Prostate gland (tissue), 2 donors: ENCODE measurements at regions not wholly inside any gene's neighbourhood (a gene's known extent, or its start where the extent isn't known, plus 50 kb on each side); places are given as distances from the start of the nearest gene placed in this dataset.

Source experiments
- DNase-seq: peaks from one replicate; pipeline ENCODE4 v3.0.0-alpha.2; 2019; ENCODE audit warnings: low spot score
- H3K27ac ChIP-seq, 2 donors: fragments of 200-600 bp; sonication (generic); 2 replicates each; pipeline ENCODE4 v1.5.1; 2017 to 2019
- H3K27me3 ChIP-seq: fragments of 200-600 bp; sonication (generic); replicated peaks from 2 replicates; pipeline ENCODE4 v1.5.1; 2019; ENCODE audit not compliant: insufficient read depth
- H3K36me3 ChIP-seq, 2 donors: fragments of 200-600 bp; sonication (generic); 1 replicate in 1 of 2; 2 replicates in 1 of 2; pipeline versions ENCODE4 v1.5.1 to v1.8.1; 2017 to 2019
- H3K4me1 ChIP-seq: fragments of 200-600 bp; sonication (generic); replicated peaks from 2 replicates; pipeline ENCODE4 v1.5.1; 2019
- H3K4me3 ChIP-seq, 2 donors: fragments of 200-600 bp; sonication (generic); 2 replicates each; pipeline ENCODE4 v1.5.1; 2017 to 2019
- H3K9me3 ChIP-seq: fragments of 200-600 bp; sonication (generic); 2 replicates; pipeline ENCODE4 v1.5.1; 2017
- CTCF ChIP-seq, 4 experiments: fragments of 200-600 bp in 2 of 4; fragments of 450-650 bp in 2 of 4; sonication (generic) in 2 of 4; IDR thresholded peaks; 1 replicate in 3 of 4; 2 replicates in 1 of 4; pipeline ENCODE4 v1.5.1; 2016 to 2019; ENCODE audit warnings: antibody characterized with exemption in 4 of 4, mild to moderate bottlenecking in 2 of 4, moderate library complexity in 2 of 4
- POLR2A ChIP-seq: fragments of 450-650 bp; IDR thresholded peaks from one replicate; pipeline ENCODE4 v1.6.1; 2016; ENCODE audit warnings: antibody characterized with exemption, mild to moderate bottlenecking
- POLR2AphosphoS5 ChIP-seq: sonication (generic); formaldehyde crosslinking; IDR thresholded peaks from one replicate; pipeline ENCODE4 v1.6.1; 2017; ENCODE audit warnings: antibody characterized with exemption
- WGBS: methylation state at CpG from one replicate; pipeline ENCODE4 v1.1.5; 2018; 5-methylcytosine and 5-hydroxymethylcytosine counted together
- intact Hi-C: fragments of 100-400 bp; cut with DNase I; formaldehyde crosslinking; loops from one replicate; pipeline ENCODE4 v1.14.2; 2022

- Histone ChIP-seq H3K9me3 (no peaks in the 10 kb centered on the region), H3K4me1 (no peaks in the 10 kb centered on the region), H3K27me3 (no peaks in the 10 kb centered on the region), H3K36me3 (no peaks in the 10 kb centered on the region), H3K4me3 (no peak overlapping the region), H3K27ac (no peak overlapping the region)
- WGBS = 15% methylated on average over 7 of the region's 7 CpGs
- no peak for DNase-seq
- intact Hi-C loops = no loop called here
- TF ChIP-seq POLR2AphosphoS5 = no peak
- peak in 3 of 4 experiments; percentile 55 to 75 (median 65) for TF ChIP-seq CTCF (IDR thresholded peaks at IDR 0.05)
- no peak for TF ChIP-seq POLR2A
Observed at GRCh38 chr11:96464700-96465307, 75.0 kb downstream of the JRKL start.

GRCh38 chr11:96465512-96465911, 75.7 kb downstream of the JRKL start:
- intact Hi-C loops = no loop called here
- DNase-seq = no peak
- Histone ChIP-seq H3K4me3 (no peak overlapping the region), H3K4me1 (no peaks in the 10 kb centered on the region), H3K36me3 (no peaks in the 10 kb centered on the region), H3K27ac (no peak overlapping the region), H3K9me3 (no peaks in the 10 kb centered on the region), H3K27me3 (no peaks in the 10 kb centered on the region)
- TF ChIP-seq CTCF (IDR thresholded peaks at IDR 0.05) (no peak), POLR2AphosphoS5 (no peak), POLR2A (no peak)
- WGBS = 42% methylated on average over 3 of the region's 3 CpGs

GRCh38 chr11:96466607-96467006, 76.8 kb downstream of the JRKL start:
- Histone ChIP-seq H3K9me3 (no peaks in the 10 kb centered on the region), H3K4me3 (no peak overlapping the region), H3K36me3 (no peaks in the 10 kb centered on the region), H3K4me1 (no peaks in the 10 kb centered on the region), H3K27ac (no peak overlapping the region), H3K27me3 (no peaks in the 10 kb centered on the region)
- no peak for TF ChIP-seq CTCF (IDR thresholded peaks at IDR 0.05)
- TF ChIP-seq POLR2A = no peak
- no peak for TF ChIP-seq POLR2AphosphoS5
- 98% methylated on average over 2 of the region's 2 CpGs for WGBS
- intact Hi-C loops = no loop called here
- no peak for DNase-seq

- no peak for TF ChIP-seq CTCF (IDR thresholded peaks at IDR 0.05)
- TF ChIP-seq POLR2A = no peak
- no peak for TF ChIP-seq POLR2AphosphoS5
- H3K9me3 ChIP-seq = no peaks in the 10 kb centered on the region
- H3K4me1 ChIP-seq = no peaks in the 10 kb centered on the region
- H3K4me3 ChIP-seq = no peak overlapping the region
- intact Hi-C loops = no loop called here
- no peak overlapping the region for H3K27ac ChIP-seq
- 58% methylated on average over 3 of the region's 3 CpGs for WGBS
- H3K27me3 ChIP-seq = no peaks in the 10 kb centered on the region
- no peaks in the 10 kb centered on the region for H3K36me3 ChIP-seq
- no peak for DNase-seq
Observed at GRCh38 chr11:96469776-96470175, 80.0 kb downstream of the JRKL start.

GRCh38 chr11:96470521-96470920, 80.7 kb downstream of the JRKL start:
- intact Hi-C loops = no loop called here
- no peaks in the 10 kb centered on the region for H3K27me3 ChIP-seq
- WGBS = 97% methylated on average over 1 of the region's 1 CpG

More at GRCh38 chr11:96470521-96470920, 80.7 kb downstream of the JRKL start:
- no peaks in the 10 kb centered on the region for H3K36me3 ChIP-seq
- H3K27ac ChIP-seq = no peak overlapping the region
- no peak overlapping the region for H3K4me3 ChIP-seq
- no peak for DNase-seq
- TF ChIP-seq CTCF (IDR thresholded peaks at IDR 0.05) (no peak), POLR2A (no peak), POLR2AphosphoS5 (no peak)
- no peaks in the 10 kb centered on the region for H3K4me1 ChIP-seq
- H3K9me3 ChIP-seq = no peaks in the 10 kb centered on the region
